Neural progenitor cell (in vitro differentiated cells): ENCODE measurements at regions not wholly inside any gene's neighbourhood (a gene's known extent, or its start where the extent isn't known, plus 50 kb on each side); places are given as distances from the start of the nearest gene placed in this dataset.

Experiments used
- DNase-seq: peaks from one replicate; pipeline ENCODE4 v3.0.0-alpha.2; 2016; ENCODE audit warnings: low spot score
- H2AFZ ChIP-seq: fragments of 200-600 bp; sonication (generic); replicated peaks from 2 replicates; pipeline ENCODE4 v1.6.1; 2016; ENCODE audit warnings: antibody characterized with exemption
- H3F3A ChIP-seq: fragments of 200-600 bp; sonication (generic); 2 replicates; pipeline ENCODE4 v1.6.1; 2016; ENCODE audit warnings: antibody characterized with exemption, low read depth
- H3K27ac ChIP-seq: fragments of 200-600 bp; sonication (generic); 2 replicates; pipeline ENCODE4 v1.5.1; 2016; ENCODE audit warnings: mild to moderate bottlenecking
- H3K27me3 ChIP-seq: fragments of 200-600 bp; sonication (generic); 2 replicates; pipeline ENCODE4 v1.6.1; 2016; ENCODE audit warnings: mild to moderate bottlenecking, moderate library complexity
- H3K36me3 ChIP-seq: fragments of 200-600 bp; sonication (generic); 2 replicates; pipeline ENCODE4 v1.5.1; 2016
- H3K4me1 ChIP-seq: fragments of 200-600 bp; sonication (generic); 2 replicates; pipeline ENCODE4 v1.6.1; 2016; ENCODE audit warnings: mixed run types
- H3K4me2 ChIP-seq: fragments of 200-600 bp; sonication (generic); 2 replicates; pipeline ENCODE4 v1.6.1; 2016
- H3K4me3 ChIP-seq: fragments of 200-600 bp; sonication (generic); 2 replicates; pipeline ENCODE4 v1.5.1; 2016
- H3K79me2 ChIP-seq: fragments of 200-600 bp; sonication (generic); 2 replicates; pipeline ENCODE4 v1.6.1; 2016; ENCODE audit warnings: low read depth
- H3K9ac ChIP-seq: fragments of 200-600 bp; sonication (generic); 2 replicates; pipeline ENCODE4 v1.6.1; 2016
- H3K9me3 ChIP-seq: fragments of 200-600 bp; sonication (generic); 2 replicates; pipeline ENCODE4 v1.5.1; 2016; ENCODE audit warnings: low read depth
- H4K20me1 ChIP-seq: fragments of 200-600 bp; sonication (generic); 2 replicates; pipeline ENCODE4 v1.6.1; 2016; ENCODE audit warnings: low read depth
- H3K27ac Mint-ChIP-seq: 3 replicates; pipeline ENCODE4 v1.8.0; 2021; ENCODE audit warnings: mixed read lengths
- H3K27me3 Mint-ChIP-seq: 2 replicates; pipeline ENCODE4 v1.8.0; 2022; ENCODE audit warnings: low read depth, mild to moderate bottlenecking, inconsistent platforms, moderate library complexity, mixed read lengths; ENCODE audit not compliant: insufficient read depth
- H3K36me3 Mint-ChIP-seq: 3 replicates; pipeline ENCODE4 v1.8.0; 2021; ENCODE audit warnings: mixed read lengths
- H3K4me1 Mint-ChIP-seq: 3 replicates; pipeline ENCODE4 v1.8.0; 2021; ENCODE audit warnings: mixed read lengths
- H3K4me3 Mint-ChIP-seq: 3 replicates; pipeline ENCODE4 v1.8.0; 2021; ENCODE audit warnings: mild to moderate bottlenecking, moderate library complexity, mixed read lengths
- H3K9me3 Mint-ChIP-seq: 3 replicates; pipeline ENCODE4 v1.8.0; 2020; ENCODE audit warnings: mixed read lengths
- EZH2 ChIP-seq: fragments of 200-600 bp; sonication (generic); IDR thresholded peaks from 2 replicates; pipeline ENCODE4 v1.6.1; 2017; ENCODE audit warnings: antibody characterized with exemption, mild to moderate bottlenecking, moderate library complexity
- EZH2phosphoT487 ChIP-seq: fragments of 200-600 bp; sonication (generic); IDR thresholded peaks from 2 replicates; pipeline ENCODE4 v1.6.1; 2017; ENCODE audit warnings: antibody characterized with exemption
- TF ChIP-seq, protein P1 (sequence below): fragments of 200-600 bp; sonication (generic); IDR thresholded peaks from 2 replicates; pipeline ENCODE4 v1.5.1; 2017; ENCODE audit warnings: antibody characterized with exemption, mild to moderate bottlenecking

DNA sequence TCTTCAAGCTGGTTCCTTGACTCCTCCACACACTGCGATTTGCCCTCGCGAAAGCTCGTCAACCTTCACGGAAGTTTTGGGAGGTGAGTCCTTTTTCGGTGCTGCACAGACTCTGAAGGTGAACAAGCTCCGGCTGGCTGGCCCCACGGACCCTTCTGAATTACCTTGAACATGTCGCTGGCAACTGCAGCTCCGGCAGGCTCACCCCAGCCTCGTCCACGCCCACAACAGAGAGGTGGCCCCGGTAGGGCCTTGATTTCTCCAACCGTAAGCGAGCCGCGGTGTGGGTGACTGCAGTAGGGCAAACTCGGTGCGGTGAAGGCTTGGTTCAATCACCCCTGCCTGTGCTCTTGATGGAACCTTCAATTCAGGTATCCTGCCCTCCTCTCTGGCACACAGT lies 1020.7 kb upstream of the GOT2 start:
- no peaks in the 10 kb centered on the region for H3K27me3 Mint-ChIP-seq
- Histone ChIP-seq H3K4me2 (no peak overlapping the region), H3K27ac (no peak overlapping the region), H2AFZ (no peak overlapping the region), H3K36me3 (no peaks in the 10 kb centered on the region), H3K79me2 (no peaks in the 10 kb centered on the region), H3K27me3 (no peaks in the 10 kb centered on the region), H3F3A (no peaks in the 10 kb centered on the region), H3K4me3 (no peak overlapping the region), H3K9ac (no peak overlapping the region), H3K4me1 (no peaks in the 10 kb centered on the region), H3K9me3 (no peaks in the 10 kb centered on the region), H4K20me1 (no peaks in the 10 kb centered on the region)
- no peaks in the 10 kb centered on the region for H3K4me1 Mint-ChIP-seq
- H3K9me3 Mint-ChIP-seq = no peaks in the 10 kb centered on the region
- DNase-seq = no peak
- H3K4me3 Mint-ChIP-seq = no peak overlapping the region
- H3K27ac Mint-ChIP-seq = no peak overlapping the region
- TF ChIP-seq EZH2 (no peak), EZH2phosphoT487 (no peak)
- TF ChIP-seq, protein P1, sequence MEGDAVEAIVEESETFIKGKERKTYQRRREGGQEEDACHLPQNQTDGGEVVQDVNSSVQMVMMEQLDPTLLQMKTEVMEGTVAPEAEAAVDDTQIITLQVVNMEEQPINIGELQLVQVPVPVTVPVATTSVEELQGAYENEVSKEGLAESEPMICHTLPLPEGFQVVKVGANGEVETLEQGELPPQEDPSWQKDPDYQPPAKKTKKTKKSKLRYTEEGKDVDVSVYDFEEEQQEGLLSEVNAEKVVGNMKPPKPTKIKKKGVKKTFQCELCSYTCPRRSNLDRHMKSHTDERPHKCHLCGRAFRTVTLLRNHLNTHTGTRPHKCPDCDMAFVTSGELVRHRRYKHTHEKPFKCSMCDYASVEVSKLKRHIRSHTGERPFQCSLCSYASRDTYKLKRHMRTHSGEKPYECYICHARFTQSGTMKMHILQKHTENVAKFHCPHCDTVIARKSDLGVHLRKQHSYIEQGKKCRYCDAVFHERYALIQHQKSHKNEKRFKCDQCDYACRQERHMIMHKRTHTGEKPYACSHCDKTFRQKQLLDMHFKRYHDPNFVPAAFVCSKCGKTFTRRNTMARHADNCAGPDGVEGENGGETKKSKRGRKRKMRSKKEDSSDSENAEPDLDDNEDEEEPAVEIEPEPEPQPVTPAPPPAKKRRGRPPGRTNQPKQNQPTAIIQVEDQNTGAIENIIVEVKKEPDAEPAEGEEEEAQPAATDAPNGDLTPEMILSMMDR = no peak
- H3K36me3 Mint-ChIP-seq = no peaks in the 10 kb centered on the region

GRCh38 chr16:59749662-59750336 lies 1015.7 kb upstream of the GOT2 start:
- H2AFZ ChIP-seq = no peak overlapping the region
- no peaks in the 10 kb centered on the region for H3K79me2 ChIP-seq
- H3K36me3 ChIP-seq = no peaks in the 10 kb centered on the region
- TF ChIP-seq EZH2 (no peak), EZH2phosphoT487 (no peak)
- TF ChIP-seq, protein P1 = no peak
- H3F3A ChIP-seq = no peaks in the 10 kb centered on the region
- no peaks in the 10 kb centered on the region for H3K27me3 ChIP-seq
- Mint-ChIP-seq H3K9me3 (no peaks in the 10 kb centered on the region), H3K4me3 (no peak overlapping the region), H3K27ac (no peak overlapping the region), H3K4me1 (peaks cover 12% of the 10 kb centered on the region), H3K27me3 (no peaks in the 10 kb centered on the region), H3K36me3 (no peaks in the 10 kb centered on the region)
- no peaks in the 10 kb centered on the region for H3K4me1 ChIP-seq
- H3K9me3 ChIP-seq = no peaks in the 10 kb centered on the region
- no peak overlapping the region for H3K27ac ChIP-seq
- no peak overlapping the region for H3K4me3 ChIP-seq
- H3K9ac ChIP-seq = no peak overlapping the region
- H3K4me2 ChIP-seq = no peak overlapping the region
- no peak for DNase-seq
- H4K20me1 ChIP-seq = no peaks in the 10 kb centered on the region

DNA sequence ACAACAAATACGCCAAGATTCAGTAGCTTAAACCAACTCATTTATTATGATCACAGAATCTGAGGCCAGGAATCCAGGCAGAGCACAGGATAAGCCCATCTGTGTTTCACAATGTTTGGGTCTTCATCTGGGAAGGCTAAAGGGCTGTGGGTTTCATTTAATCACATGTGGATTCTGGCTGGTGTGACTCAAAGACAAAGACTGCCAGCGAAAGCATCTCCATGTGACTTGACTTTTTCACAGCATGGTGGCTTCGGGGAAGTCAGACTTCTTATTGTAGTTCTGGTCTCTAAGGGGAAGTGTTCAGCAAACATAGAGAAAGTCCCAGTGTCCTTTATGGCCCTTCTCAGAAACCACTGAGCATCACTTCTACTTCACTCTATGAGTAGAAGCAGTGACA lies 1014.4 kb upstream of the GOT2 start:
- Histone ChIP-seq H3F3A (no peaks in the 10 kb centered on the region), H3K27ac (no peak overlapping the region), H2AFZ (peak overlapping the region; percentile 32), H3K79me2 (no peaks in the 10 kb centered on the region), H3K4me2 (no peak overlapping the region), H3K27me3 (no peaks in the 10 kb centered on the region), H3K9ac (no peak overlapping the region), H4K20me1 (no peaks in the 10 kb centered on the region), H3K9me3 (no peaks in the 10 kb centered on the region), H3K4me3 (no peak overlapping the region), H3K36me3 (no peaks in the 10 kb centered on the region), H3K4me1 (no peaks in the 10 kb centered on the region)
- Mint-ChIP-seq H3K27me3 (no peaks in the 10 kb centered on the region), H3K36me3 (no peaks in the 10 kb centered on the region), H3K9me3 (no peaks in the 10 kb centered on the region), H3K4me3 (no peak overlapping the region), H3K4me1 (peaks cover 12% of the 10 kb centered on the region), H3K27ac (no peak overlapping the region)
- no peak for TF ChIP-seq EZH2
- no peak for TF ChIP-seq EZH2phosphoT487
- TF ChIP-seq, protein P1 = no peak
- DNase-seq = peak; percentile 29
